HG02885 (cell line): ENCODE measurements at regions not wholly inside any gene's neighbourhood (a gene's known extent, or its start where the extent isn't known, plus 50 kb on each side); places are given as distances from the start of the nearest gene placed in this dataset.
"Not testable (repeated sequence)": the region's sequence is repeated elsewhere in the genome, so short reads cannot be mapped to it uniquely, and the experiment has no call there.

Experiments
- ATAC-seq: cut with Tn5 transposase; IDR thresholded peaks from one replicate; pipeline ENCODE4 v1.9.1; 2021; ENCODE audit warnings: mild to moderate bottlenecking; ENCODE audit not compliant: unreplicated experiment, poor library complexity

DNA sequence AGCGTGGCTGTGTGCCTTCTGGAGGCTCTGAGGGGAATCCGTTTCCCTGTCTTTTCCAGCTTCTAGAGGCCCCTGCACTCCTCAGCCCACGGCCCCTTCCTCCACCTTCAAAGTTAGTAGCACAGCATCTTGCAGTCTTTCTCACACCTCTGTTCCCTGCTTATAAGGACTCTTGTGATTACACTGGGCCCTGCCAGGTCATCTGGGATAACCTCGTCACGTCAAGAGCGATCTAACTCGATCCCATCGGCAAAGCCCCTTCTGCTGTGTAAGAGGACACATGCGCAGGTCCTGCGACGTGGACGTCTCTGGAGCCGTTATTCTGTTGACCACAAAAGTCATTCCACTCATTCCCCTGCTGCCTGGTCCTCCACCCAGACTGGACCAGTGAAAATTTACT, 159.2 kb downstream of the BMP7 start:
- ATAC-seq: no peak

DNA sequence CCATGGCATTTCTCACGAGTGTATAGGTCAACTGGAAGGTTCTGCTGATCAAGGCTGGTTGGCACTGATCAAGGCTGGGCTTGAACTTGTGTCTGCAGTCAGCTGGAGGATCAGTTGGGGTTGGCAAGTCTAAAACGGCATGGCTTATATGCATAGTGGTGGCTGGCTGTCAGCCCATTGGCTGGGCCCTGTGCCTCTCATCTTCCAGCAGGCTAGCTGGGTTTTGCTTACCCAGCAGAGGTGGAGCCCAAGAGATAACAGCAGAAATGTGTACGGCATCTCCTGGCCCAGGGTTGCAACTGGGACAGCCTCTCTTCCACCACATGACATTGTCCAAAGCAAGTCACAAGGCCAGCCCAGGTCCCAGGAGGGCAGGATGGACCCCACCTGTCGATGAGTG, 158.2 kb downstream of the BMP7 start:
- no peak for ATAC-seq

DNA sequence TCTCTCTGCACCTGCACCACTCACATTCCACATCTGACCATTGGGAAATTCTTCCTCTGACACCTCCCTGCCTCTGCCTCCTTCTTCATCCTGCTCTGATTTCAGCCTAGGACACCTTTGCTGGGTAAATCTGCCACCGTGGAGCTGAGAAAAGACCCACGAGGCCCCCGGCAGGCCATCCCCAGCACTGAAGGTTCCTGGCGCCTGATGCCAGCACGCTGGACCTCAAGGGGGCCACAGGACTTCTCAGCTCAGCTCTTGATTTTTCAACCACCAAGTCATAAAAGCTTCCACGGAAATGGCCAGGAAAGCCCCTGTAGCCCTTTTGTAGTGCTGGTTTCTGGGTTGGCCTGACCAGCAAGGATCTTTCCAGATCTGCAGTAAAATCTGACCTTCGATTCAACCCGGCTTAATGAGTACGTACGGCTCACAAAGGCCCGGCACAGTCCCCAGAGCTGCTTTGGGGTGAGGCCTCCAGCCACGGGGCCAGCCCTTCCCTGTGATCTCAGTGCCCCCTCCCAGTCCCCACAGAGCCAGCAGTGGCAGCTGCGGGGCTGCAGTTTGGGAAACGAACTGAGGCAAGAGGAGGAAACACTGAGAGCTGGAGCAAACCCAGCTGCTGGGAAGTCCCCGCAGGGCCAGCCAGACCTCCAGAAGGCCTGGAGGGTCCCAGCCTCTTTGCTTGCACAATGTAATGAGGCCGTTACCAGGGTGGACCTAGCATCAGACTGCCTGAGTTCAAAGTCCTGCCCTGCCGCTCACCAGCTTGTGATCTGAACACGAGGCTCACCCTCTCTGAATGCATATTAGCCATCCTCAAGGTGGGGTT, 157.5 kb downstream of the BMP7 start:
- ATAC-seq: no peak

DNA sequence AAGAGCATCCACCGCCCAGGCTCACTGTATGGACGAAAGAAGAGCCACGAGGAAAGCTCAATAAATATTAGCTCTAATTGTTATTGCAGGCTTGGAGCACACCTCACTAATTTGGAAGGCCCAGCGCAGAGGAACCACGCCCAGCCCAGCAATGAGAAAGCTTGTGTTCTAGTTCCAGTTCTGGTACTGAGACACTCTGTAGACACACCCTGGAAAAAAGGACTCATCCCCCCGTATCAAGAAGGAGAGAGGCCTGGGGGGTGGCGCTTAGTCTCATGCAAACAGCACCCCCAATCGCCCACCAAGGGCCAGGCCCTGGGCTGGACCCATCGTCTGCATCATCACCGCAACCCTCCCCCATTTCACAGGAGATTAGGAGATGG, 156.9 kb downstream of the BMP7 start:
- ATAC-seq: no peak

DNA sequence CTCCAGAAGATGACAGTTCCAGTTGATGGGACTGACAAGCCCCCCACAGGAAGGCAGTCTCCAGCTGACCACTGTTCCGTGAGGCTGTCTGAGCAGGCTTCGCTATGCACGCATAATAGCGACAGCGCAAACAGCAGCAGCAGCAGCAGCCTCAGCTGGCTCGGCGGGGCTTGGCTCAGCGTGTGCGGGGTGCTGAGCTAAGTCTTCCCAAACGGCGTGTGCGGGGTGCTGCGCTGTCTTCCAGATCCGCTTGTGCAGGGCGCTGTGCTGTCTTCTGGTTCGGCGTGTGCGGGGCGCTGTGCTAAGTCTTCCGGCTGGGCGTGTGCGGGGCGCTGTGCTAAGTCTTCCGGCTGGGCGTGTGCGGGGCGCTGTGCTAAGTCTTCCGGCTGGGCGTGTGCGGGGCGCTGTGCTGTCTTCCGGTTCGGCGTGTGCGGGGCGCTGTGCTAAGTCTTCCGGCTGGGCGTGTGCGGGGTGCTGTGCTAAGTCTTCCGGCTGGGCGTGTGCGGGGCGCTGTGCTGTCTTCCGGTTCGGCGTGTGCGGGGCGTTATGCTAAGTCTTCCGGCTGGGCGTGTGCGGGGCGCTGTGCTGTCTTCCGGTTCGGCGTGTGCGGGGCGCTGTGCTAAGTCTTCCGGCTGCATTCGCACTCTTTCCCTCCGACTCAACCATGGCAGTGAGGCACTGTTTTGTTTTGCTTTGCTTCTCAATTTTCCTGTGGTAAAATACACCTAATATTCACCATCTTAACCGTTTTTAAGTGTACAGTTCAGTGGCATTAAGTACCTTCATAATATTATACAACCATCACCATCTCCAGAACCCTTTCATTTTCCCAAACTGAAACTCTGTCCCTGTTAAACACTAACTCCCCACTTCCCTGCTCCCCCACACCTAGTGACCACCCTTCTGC, 156.1 kb downstream of the BMP7 start:
- ATAC-seq: not testable (repeated sequence)

DNA sequence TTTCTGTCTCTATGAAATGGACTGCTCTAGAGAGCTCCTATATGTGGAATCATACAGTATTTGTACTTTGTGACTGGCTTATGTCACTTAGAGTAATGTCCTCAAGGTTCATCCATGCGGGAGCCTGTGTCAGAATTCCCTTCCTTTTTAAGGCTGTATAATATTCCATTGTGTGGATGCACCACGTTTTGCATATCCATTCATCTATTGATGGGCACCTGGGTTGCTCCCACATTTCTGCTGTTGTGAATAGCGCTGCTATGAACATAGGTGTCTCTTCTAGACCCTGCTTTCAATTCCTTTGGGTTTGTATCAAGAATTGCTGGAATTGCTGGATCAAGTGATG, 155.4 kb downstream of the BMP7 start:
- no peak for ATAC-seq

DNA sequence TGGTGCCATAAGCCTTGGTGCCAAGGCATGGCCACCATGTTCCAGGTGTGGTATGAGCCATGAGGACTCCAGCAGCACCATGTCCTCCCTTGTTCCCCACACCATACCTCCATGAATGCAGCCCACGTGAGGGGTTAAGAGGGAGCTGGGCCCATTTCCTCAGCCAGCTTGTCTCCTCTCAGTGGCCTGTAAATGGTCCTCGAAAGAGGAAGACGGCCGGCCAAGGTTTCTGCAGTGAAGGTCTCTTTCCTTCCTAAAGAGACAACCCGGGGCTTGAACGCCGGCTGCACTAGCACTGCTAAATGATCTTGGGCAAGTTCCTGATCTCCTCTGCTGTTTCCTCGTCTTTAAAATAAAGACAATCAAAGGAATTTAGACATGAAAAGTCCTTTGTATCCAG, 154.0 kb downstream of the BMP7 start:
- no peak for ATAC-seq

DNA sequence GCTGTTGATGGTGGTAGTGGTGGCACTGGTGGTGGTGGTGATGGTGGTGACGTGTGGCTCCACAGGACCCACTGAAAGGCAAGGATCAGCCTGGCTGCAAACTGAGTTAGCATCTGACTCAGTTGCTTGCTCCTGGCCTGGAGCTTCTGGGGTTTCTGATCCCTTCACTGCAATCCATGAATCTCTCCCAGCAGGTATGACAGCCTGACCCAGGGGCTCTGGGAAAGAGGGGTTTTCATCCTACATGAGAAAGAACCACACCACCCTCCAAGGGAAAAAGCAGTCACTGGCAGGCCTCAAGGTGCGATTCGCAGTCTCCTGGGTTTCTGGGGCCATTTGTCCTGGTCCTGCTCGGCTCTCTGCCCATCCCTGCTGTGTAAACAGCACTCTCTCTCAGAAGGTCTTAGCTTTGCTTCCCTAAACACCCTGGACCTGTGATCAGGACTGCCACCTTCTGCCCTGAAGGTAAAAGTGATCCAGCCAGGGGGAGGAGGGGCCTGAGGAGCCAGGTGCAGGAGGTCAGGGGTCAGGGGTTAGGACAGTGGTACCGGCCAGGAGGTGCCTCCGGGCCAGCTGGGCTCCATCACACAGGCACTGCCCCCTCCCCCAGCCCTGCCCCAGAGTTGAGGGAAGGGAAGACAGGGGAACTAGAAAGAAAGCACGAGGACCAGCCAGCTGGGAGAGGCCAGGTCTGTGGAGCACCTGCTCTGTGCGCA, 152.0 kb downstream of the BMP7 start:
- ATAC-seq: no peak

DNA sequence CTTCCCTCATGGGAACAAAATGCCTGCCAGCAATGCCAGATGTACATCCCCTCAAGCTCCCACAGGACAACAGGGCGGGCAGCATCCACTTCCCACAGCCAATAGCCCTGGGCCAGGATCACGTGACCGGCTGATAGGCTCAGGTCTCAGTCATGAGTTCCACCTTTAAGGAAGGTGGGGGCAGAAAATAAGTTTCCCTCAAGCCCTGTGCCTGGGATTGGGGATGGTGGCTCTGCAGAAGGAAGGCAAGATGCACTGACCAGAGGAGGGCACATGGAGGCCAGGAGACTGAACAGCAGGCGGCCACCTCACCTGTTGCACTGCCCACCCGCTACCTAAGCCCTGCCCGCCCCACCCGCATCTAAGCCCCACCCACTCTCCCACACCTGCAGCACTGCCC, 149.1 kb downstream of the BMP7 start:
- no peak for ATAC-seq

DNA sequence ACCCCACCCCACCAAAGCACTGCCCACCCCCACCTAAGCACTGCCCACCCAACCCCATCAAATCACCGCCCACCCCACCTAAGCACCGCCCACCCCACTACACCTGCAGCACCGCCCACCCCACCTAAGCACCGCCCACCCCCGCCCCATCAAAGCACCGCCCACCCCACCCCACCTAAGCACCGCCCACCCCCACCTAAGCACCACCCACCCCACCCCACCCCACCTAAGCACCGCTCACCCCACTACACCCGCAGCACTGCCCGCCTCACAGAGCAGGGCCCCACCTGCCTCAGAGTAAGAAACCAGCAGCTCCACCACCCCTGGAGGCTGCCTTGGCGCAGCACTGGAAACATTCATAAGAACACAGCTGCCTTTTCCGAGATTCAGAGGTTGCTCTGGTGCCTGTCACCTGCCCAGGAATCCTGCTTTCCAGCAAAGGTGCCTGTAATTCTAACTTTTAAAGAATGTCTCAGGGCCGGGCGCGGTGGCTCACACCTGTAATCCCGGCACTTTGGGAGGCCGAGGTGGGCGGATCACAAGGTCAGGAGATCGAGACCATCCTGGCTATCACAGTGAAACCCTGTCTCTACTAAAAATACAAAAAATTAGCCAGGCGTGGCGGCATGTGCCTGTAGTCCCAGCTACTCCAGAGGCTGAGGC, 148.2 kb downstream of the BMP7 start:
- ATAC-seq: no peak
